PC-3 (cell line): ENCODE measurements at regions not wholly inside any gene's neighbourhood (a gene's known extent, or its start where the extent isn't known, plus 50 kb on each side); places are given as distances from the start of the nearest gene placed in this dataset.

Experiments
- CTCF ChIP-seq: fragments of 300-600 bp; sonication (generic); conservative IDR thresholded peaks from 2 replicates; pipeline ENCODE4 v1.5.1; 2017; ENCODE audit warnings: antibody characterized with exemption, low read depth, mild to moderate bottlenecking, low read length
- EZH2phosphoT487 ChIP-seq: fragments of 300-600 bp; sonication (generic); IDR thresholded peaks from 2 replicates; pipeline ENCODE4 v1.6.1; 2018; ENCODE audit warnings: mild to moderate bottlenecking, antibody characterized with exemption, low read length, borderline replicate concordance

- TF ChIP-seq CTCF (no peak), EZH2phosphoT487 (no peak)
Observed at GRCh38 chr4:82108506-82108905, 265.3 kb downstream of the HNRNPD start.
